HUDEP-2 (cell line): ENCODE measurements at regions not wholly inside any gene's neighbourhood (a gene's known extent, or its start where the extent isn't known, plus 50 kb on each side); places are given as distances from the start of the nearest gene placed in this dataset.
"Not testable (repeated sequence)": the region's sequence is repeated elsewhere in the genome, so short reads cannot be mapped to it uniquely, and the experiment has no call there.

Source experiments
- DNase-seq, 76 experiments: peaks; one replicate each; lab custom pipeline; 2025; ENCODE audit not compliant: unreplicated experiment in 76 of 76; lab: John Stamatoyannopoulos, UW

DNA sequence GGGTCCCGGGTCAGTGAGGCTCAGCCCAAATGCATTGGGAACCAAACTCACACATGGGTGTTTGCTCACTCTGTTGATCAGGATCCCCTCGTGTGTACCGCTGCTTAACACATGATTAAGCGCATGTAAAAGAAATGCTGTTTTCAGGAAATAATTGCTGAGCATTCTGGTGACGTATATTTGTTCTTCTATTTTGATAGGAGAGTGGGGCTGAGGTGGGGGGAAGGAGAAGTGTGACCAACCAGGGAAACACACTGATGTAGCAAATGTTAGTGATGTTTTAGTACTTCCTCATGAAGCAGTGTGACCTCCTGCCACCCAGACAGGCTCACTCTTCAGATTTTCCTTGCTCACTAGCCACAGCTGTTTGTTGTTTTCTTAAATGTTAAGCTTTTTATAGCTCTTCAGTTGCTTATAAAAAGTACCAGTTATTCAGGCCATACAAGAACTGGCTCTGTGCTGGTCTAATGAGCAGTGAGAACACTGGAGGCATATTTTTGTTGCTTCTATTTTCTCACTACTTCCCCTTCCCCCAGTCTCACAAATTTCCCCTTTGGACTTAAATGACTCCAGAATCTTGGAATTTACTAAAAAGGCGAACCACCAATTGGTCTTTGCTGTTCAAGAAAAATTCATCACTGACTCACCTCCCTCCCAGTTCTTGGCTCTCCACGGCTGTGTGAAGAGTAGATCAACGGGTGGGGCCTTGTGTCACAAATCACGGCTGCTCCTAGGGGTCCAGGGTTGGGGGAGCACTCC, 79.2 kb upstream of the BACH2 start:
- DNase-seq: no peak

- no peak for DNase-seq
Measured at GRCh38 chr6:90374201-90374600, 77.6 kb upstream of the BACH2 start.

- no peak for DNase-seq
Measured at GRCh38 chr6:90372885-90373284, 76.2 kb upstream of the BACH2 start.

GRCh38 chr6:90372450-90372849, 75.8 kb upstream of the BACH2 start:
- DNase-seq: no peak

GRCh38 chr6:90370493-90370959, 73.9 kb upstream of the BACH2 start:
- DNase-seq: no peak

DNA sequence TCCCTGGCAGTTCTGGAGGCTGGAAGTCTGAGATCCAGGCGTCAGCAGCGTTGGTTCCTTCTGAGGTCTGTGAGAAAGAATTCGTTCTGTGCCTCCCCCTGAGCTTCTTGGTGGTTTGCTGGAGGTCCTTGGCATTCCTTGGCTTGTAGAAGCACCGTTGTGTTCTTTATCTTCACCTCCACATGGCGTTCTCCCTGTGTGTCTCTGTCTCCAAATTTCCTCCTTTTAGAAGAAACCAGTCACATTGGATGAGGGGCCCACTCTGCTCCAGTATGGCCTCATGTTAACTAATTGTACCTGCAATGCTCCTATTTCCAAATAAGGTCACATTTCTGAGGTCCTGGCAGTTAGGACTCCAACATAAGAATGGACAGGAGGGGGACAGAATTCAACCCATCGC, 73.0 kb upstream of the BACH2 start:
- no peak for DNase-seq

DNA sequence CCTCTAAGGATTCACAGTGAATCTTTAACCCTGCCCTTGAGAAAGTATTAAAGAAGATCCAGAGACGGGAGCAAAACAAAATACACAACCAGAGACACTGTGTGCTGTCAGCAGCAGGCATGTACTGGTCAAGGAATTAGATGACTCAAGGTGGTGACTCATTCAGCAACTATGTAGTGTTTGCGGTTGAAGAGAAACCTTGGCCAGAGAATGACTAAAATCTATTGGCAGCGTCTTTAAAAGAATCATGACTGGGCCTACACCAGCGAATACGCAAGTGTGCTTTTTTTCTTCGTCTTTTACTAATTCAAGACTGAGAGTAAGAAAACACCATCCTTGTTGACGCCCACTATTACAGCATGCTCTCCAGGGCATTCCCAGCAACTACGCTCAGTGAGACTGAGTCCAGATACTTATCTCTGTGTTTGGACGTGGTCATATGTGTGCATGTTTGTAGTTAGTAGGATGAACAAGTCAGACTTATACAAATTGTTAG, 72.4 kb upstream of the BACH2 start:
- DNase-seq: peak in 48 of 76 experiments; percentile 6 to 91 (median 51)

DNA sequence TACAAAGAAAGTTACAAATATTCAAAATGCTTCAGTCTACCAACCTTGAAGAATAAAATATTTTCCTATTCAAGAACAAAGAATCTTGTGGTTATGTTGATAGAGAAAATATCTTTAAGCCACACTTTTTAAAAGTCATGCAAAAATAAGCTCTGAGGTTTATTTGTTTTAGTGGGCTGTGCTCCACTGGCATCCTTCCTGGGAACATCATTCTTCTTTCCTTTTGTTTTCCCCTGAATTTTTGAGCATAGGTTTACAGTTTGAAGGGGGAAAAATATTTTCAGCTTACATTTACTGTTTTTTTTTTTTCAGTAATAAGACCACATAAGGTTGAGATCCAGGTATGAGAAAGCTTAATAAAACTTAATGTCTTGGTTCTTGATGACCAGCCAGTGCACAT, 72.0 kb upstream of the BACH2 start:
- DNase-seq: no peak

GRCh38 chr6:90368001-90368400, 71.4 kb upstream of the BACH2 start:
- DNase-seq: no peak

DNA sequence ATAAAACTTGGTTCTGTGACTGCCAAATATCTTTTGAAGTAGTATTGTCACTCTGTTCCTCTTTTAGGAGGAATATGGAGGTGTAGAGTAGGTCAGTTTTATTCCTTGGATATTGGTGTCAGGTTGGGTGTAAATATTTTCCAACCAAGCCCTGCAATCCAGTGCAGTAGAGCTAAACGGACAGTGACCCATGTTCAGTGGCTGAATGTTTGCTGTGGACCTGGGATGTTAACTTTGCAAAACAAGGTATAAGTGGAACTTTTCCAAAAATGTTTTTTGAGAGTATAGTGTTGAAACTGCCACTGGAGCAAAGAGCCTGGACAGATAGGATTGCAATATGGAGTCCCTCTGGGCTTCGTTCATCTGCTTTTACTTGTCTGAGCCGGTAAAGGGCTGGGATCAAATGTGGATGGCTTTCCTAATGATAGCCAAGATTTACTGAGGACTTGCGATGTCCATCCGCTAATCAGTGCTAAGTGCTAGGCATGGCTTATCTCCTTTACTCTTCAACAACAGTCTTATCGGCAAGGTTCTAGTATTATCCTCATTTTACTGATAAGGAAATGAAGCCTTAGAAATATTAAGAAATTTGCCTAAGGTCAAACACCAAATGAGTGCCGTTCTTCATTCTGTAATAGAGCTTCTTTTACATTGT, 69.0 kb upstream of the BACH2 start:
- no peak for DNase-seq

- DNase-seq: no peak
Measured at GRCh38 chr6:90365002-90365401, 68.4 kb upstream of the BACH2 start.

DNA sequence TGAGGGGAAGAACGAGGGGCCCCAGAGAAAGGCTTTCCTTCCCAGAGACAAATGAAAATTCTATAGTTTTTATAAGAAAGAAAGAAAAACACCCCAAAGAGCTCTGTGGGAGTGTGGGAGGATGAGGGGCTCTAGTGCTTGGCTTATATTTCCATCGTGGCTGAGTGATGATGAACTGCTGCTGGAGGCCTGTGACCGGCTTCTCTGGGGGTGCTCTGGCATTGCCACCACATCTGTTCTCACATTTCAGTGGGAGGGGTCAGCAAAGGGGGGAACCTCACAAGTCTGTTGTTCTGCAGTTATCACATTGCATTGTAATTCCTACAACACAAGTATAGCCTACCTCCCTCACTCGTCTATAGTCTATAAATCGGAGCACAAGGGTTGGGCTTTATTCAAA, 67.6 kb upstream of the BACH2 start:
- no peak for DNase-seq

- no peak for DNase-seq
Measured at GRCh38 chr6:90362318-90362717, 65.7 kb upstream of the BACH2 start.

DNA sequence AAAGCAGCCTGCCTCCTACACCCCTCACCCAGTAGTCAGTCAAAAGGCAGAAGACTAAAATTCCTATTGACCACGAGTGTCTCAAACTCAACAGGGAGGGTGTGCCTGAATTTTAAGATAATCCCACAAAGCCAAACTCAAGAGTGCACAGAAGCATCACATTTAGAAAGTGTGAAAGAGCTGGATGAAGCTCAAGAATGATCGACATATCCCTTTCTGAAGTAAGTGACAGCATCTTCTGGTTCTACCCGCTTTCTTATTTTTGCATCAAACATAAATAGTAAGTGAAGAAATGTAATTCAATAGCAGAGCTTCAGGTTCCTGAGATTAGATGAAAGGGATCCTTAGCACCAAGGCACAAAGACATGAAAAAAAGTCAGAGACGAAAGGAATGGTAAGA, 64.5 kb upstream of the BACH2 start:
- no peak for DNase-seq

DNA sequence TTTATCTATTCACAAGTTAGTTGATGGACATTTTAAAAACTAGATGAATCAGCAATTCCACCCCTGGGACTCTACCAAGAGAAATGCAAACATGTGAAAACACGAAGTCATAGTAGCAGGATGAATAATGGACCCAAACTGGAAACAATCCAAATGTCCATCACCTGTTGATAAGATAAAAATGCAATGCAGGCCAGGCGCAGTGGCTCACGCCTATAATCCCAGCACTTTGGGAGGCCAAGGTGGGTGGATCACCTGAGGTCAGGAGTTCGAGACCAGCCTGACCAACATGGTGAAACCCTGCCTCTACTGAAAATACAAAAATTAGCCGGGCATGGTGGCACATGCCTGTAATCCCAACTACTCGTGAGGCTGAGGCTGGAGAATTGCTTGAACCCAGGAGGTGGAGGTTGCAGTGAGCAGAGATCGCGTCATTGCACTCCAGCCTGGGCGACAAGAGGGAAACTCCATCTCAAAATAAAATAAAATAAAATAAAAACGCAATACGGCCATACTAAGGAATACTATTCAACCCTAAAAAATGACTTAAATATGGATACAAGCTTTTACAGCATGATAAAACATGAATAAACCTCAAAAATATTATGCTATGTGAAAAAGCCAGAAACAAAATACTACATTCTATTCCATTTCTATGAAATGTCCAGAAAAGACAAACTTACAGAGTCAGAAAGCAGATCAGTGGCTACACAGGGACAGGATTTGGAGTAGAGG, 61.6 kb upstream of the BACH2 start:
- not testable (repeated sequence) for DNase-seq

DNA sequence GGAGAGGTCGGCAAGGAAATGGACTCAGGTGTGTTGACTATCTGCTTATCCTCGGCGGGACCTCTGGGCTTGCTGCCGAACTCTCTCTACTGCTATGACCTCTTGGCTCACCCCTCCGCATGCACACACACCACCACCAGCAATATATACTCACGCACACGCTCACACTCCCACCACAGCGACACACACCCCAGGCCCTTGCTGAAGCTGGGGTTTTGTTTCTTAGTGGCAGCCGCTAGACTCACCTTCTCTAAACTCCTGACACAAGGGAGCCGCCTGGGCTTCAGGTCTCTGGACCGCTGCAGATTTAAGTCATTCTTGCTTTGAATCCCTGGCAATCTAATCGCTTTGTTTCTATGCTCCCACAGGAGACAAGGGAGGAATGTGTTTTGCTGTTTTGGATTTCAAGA, 59.4 kb upstream of the BACH2 start:
- no peak for DNase-seq

DNA sequence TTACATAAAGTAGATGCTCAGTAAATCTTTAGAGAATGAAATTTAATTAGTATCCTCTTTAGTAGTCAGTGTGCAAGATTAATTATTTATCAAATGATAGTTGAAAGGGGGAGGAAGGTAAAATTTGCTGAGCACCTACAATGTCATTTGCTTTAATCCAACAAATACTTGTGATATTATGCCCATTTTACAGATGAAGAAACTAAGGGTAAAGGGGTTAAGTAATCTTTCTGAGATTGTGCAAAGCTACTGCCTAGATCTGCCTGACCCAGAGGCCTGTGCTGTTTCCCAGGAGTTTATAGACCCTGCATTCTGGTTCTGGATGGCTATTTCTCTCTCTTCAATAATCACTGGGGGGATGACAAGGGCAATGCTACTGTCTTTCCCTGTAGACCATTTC, 58.3 kb upstream of the BACH2 start:
- no peak for DNase-seq

DNA sequence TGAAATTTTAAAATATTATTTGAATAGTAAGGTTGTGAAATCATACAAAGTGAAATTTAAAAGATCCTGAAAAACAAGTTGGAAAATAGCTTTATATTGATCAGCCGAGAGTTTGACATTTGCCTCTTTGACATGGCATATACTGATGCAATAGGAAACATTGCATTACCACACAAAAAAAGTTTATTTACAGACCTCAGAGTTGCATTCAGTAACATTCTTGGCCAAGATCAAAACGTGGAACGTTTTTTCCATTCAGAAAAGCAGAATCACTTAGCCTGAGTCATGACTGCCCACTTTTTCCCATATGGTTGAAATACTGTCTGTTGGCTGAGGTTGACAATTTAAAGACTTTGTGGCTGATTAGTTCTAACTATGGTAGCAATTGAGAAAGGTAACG, 55.1 kb upstream of the BACH2 start:
- no peak for DNase-seq

DNA sequence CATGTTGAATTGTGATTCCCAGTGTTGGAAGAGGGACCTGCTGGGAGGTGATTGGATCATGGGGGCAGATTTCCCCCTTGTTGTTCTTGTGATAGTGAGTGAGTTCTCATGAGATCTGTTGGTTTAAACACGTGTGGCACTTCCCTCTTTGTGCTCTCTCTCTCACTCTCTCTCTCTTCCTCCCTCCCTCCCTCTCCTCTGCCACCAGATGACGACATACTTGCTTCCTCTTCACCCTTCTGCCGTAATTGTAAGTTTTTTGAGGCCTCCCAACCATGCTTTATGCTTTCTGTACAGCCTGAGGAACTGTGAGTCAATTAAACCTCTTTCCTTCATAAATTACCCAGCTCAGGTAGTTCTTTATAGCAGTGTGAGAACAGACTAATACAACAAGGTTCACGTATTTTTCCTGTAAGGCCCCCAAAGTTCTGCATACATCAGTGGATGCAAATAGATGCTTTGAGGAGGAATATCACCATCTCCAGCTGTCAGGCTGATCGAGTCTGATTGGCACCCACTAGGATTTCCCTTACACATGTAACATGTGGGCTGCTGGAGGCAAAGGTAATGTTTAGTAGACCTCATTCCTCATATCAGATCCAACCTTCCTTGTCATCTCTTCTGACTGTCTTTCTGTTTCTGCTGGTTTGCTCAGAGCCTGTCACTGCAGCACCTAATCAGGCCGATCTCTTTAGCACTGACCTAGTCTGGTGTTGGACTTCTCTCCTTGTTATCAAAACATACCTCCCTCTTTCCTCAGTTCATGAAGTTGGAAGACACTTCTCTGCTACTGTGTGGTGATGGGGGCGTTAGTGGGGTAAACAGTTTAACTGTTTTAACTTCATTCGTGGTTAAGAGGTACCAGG, 54.3 kb upstream of the BACH2 start:
- no peak for DNase-seq

GRCh38 chr6:90347411-90347851, 50.8 kb upstream of the BACH2 start:
- no peak for DNase-seq

DNA sequence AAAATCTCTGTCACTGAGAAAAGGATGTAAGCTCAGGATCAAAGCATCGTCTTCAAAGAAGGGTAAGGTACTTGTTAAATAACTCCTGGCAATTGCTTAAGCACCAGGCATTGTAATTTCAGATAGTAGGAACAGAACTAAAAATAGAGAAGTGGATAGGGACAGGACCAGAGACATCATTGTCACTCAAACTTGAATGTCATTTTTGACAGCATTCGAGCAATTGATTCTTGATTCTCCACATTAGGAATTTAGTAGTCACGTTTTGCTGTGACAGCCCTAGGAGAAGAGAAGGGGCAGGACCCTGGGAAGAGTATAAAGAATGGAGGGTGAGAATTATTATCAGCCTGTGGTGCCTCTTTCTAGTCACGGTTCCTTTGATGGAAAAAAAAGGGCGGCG, 50.1 kb upstream of the BACH2 start:
- DNase-seq: no peak
